ENCODE measurements at regions not wholly inside any gene's neighbourhood (a gene's known extent, or its start where the extent isn't known, plus 50 kb on each side); places are given as distances from the start of the nearest gene placed in this dataset.

GRCh38 chr19:56973713-56974555 lies 133.4 kb upstream of the PEG3 start (continued):
- no peak for TF ChIP-seq CSDE1 (IDR thresholded peaks at IDR 0.05)

- ATAC-seq (no peak), DNase-seq (ENCODE audit: extremely low read depth in 1 of 4, low spot score in 3 of 4) (no peak), FAIRE-seq (no peak)
- Histone ChIP-seq H3K9ac (ENCODE audit: insufficient read depth in 1 of 2, low read depth in 2 of 2, low read length in 2 of 2) (no peak overlapping the region), H3K27me3 (ENCODE audit: control insufficient read depth in 2 of 2, insufficient read depth in 2 of 2, low read length in 2 of 2) (no peaks in the 10 kb centered on the region), H3K36me3 (ENCODE audit: control insufficient read depth, insufficient read depth, low read length) (no peaks in the 10 kb centered on the region), H3K4me2 (ENCODE audit: insufficient read depth, low read length) (no peak overlapping the region), H3K4me3 (no peak overlapping the region), H3K79me2 (ENCODE audit: control insufficient read depth, insufficient read depth, low read length) (no peaks in the 10 kb centered on the region), H4K20me1 (replicated peaks; ENCODE audit: control insufficient read depth, insufficient read depth, low read length) (no peaks in the 10 kb centered on the region), H3K9me1 (ENCODE audit: control insufficient read depth, insufficient read depth, low read length) (no peaks in the 10 kb centered on the region), H3K27ac (ENCODE audit: extremely low read depth, low read depth, low read length) (no peak overlapping the region), H2AFZ (ENCODE audit: low read depth, low read length) (no peak overlapping the region), H3K9me3 (replicated peaks; ENCODE audit: control insufficient read depth, insufficient read depth, low read depth, low read length) (no peaks in the 10 kb centered on the region; the same call in 1 of the 2 replicates), H3K4me1 (replicated peaks in 1 of 2; ENCODE audit: control insufficient read depth in 2 of 2, insufficient read depth in 2 of 2, low read length in 2 of 2) (no peaks in the 10 kb centered on the region)
- intact Hi-C loops (cut with micrococcal nuclease): no loop called here
- no peak for TF ChIP-seq CREM (IDR thresholded peaks at IDR 0.05; ENCODE audit: low read depth)
- no peak for TF ChIP-seq ZEB2 (IDR thresholded peaks at IDR 0.05)
- no peak for TF ChIP-seq PCBP1 (IDR thresholded peaks at IDR 0.05; ENCODE audit: low read depth, low read length, poor library complexity, severe bottlenecking)
- TF ChIP-seq ZNF512 (tag; IDR thresholded peaks at IDR 0.05): no peak
- TF ChIP-seq TEAD2 (tag; IDR thresholded peaks at IDR 0.05): no peak
- no peak for TF ChIP-seq POLR2B (IDR thresholded peaks at IDR 0.05; ENCODE audit: low read depth, partially characterized antibody)
- no peak for TF ChIP-seq HNRNPH1 (optimal IDR thresholded peaks at IDR 0.05; ENCODE audit: low read depth, low read length)
- TF ChIP-seq EP300 (IDR thresholded peaks at IDR 0.05; ENCODE audit: low read length): no peak
- no peak for TF ChIP-seq ARNT (IDR thresholded peaks at IDR 0.05)
- TF ChIP-seq DDX20 (tag; IDR thresholded peaks at IDR 0.05; ENCODE audit: low read depth): no peak
- no peak for TF ChIP-seq MAFF (IDR thresholded peaks at IDR 0.05; ENCODE audit: low read length)
- in situ Hi-C loops (cut with MboI): no loop called here
- BruUV-seq (replicated peaks): no TSS peak
- WGBS (ENCODE audit: insufficient coverage, low coverage, missing lambda C conversion rate): 2% methylated on average over 8 of the region's 8 CpGs
- POLR2A ChIA-PET: no interaction called here
- CTCF ChIA-PET (ENCODE audit: low intra/inter-chr PET ratio): no interaction called here
These were observed 134.2 kb upstream of the PEG3 start for GRCh38 chr19:56974556-56975207.

Data from K562 (cell line).